ENCODE measurements at regions not wholly inside any gene's neighbourhood (a gene's known extent, or its start where the extent isn't known, plus 50 kb on each side); places are given as distances from the start of the nearest gene placed in this dataset.

DNA sequence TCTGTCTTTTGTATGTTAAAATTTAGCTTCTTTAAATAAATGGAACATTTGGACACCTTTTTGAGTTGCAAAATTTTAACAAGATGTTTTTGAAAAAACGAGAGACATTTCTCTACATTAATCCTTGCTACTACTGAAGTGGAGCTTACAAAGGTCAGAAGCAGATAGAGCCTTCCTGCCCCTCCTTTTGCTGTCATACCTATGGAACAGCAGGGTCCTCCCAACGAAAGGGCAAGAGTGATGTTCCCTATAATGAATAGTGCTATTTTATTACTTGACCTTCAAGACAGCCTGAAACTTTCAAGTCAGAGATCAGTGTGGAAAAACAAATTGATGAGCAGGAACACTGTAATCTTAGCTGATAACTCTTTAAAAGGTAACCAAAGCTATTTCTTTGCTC lies 1538.9 kb downstream of the PLA2G4A start:
- no peak overlapping the region for H3K4me3 ChIP-seq (ENCODE audit: low read depth, low read length)
- TF ChIP-seq, protein P1, sequence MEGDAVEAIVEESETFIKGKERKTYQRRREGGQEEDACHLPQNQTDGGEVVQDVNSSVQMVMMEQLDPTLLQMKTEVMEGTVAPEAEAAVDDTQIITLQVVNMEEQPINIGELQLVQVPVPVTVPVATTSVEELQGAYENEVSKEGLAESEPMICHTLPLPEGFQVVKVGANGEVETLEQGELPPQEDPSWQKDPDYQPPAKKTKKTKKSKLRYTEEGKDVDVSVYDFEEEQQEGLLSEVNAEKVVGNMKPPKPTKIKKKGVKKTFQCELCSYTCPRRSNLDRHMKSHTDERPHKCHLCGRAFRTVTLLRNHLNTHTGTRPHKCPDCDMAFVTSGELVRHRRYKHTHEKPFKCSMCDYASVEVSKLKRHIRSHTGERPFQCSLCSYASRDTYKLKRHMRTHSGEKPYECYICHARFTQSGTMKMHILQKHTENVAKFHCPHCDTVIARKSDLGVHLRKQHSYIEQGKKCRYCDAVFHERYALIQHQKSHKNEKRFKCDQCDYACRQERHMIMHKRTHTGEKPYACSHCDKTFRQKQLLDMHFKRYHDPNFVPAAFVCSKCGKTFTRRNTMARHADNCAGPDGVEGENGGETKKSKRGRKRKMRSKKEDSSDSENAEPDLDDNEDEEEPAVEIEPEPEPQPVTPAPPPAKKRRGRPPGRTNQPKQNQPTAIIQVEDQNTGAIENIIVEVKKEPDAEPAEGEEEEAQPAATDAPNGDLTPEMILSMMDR (IDR thresholded peaks at IDR 0.05; ENCODE audit: borderline replicate concordance, insufficient read depth, low read depth, low read length): no peak

DNA sequence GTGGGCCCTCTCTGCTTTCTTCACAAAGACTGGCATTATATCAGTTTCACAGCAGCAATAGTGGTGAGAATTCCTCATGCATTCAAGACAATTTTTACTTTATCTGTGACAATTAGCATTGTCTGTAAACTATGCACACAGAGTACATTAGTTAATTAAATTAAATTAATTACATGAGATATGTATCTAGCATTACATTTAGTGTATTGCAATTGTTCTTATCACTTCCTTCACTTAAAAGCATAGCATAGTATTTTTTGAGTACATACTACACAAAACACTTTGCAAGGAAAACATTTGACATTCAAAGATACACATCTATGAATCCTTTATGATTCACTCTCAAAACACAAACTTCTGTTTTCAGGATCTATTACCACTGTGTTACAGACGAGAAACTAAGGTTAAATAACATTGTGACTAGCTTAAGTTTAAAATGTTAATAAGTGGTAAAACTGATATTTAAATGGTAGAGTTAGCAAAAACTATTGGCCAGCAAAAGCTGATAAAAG lies 1542.6 kb downstream of the PLA2G4A start:
- H3K4me3 ChIP-seq (ENCODE audit: low read depth, low read length): no peak overlapping the region
- TF ChIP-seq, protein P1 (IDR thresholded peaks at IDR 0.05; ENCODE audit: borderline replicate concordance, insufficient read depth, low read depth, low read length): no peak

DNA sequence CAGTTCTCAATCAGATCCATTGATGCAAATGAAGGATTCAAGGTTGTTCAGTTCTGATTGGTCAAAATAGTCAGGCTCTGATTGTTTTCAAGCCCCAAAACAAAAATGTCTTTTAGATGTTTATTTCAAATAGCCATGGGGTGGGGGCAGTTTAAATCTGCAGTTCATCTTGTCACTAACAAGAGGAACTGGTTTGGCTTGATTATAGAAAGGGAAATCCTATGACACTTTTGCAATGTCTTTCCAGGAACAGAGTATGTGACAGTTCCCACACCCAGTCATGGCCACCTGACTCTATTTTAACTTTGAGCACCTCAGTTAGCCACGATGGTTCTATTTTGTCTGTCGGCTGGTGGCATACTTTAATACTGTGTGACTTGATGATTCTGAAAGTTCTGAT lies 1544.1 kb downstream of the PLA2G4A start:
- TF ChIP-seq, protein P1 (IDR thresholded peaks at IDR 0.05; ENCODE audit: borderline replicate concordance, insufficient read depth, low read depth, low read length): no peak
- H3K4me3 ChIP-seq (ENCODE audit: low read depth, low read length): no peak overlapping the region

DNA sequence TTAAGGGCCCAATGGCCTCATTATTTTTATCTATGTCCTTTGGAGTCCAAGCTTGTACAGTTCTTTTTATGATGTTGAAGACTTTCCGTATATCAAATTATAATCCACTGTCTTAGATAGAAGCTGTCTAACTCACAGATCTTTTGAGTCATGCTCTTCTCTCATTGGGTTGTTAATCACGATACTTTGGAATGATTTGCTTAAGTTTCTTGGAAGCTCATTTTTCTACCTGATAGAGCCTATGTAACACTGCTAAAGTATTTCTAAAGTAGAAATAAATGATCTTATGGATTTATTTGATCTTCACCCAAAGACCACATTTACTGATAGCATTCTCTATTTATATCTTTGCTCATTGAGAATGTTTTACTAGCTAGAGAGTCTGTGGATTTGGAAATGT lies 1554.1 kb downstream of the PLA2G4A start:
- TF ChIP-seq, protein P1 (IDR thresholded peaks at IDR 0.05; ENCODE audit: borderline replicate concordance, insufficient read depth, low read depth, low read length): no peak

DNA sequence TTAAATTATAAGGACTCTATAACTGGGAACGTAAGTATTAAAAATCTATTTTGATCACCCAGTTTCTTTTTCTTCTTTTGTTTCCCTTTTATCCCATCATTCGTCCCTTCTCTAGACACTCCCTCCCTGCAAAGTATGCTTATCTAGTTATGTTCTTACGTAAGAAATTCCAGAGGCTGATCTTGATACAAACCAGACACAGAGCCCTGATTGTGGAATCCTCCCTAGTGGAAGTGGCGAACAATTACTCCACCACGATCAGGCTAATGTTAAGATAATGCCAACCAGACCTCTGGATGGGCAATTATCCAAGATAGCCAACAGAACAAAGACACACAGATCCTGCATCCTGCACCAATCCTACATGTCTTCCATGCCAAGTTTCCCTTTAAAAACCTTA lies 1557.4 kb downstream of the PLA2G4A start:
- TF ChIP-seq, protein P1 (IDR thresholded peaks at IDR 0.05; ENCODE audit: borderline replicate concordance, insufficient read depth, low read depth, low read length): no peak
- no peak overlapping the region for H3K4me3 ChIP-seq (ENCODE audit: low read depth, low read length)

More for the DNA sequence above, 1554.1 kb downstream of the PLA2G4A start:
- H3K4me3 ChIP-seq (ENCODE audit: low read depth, low read length): no peak overlapping the region

DNA sequence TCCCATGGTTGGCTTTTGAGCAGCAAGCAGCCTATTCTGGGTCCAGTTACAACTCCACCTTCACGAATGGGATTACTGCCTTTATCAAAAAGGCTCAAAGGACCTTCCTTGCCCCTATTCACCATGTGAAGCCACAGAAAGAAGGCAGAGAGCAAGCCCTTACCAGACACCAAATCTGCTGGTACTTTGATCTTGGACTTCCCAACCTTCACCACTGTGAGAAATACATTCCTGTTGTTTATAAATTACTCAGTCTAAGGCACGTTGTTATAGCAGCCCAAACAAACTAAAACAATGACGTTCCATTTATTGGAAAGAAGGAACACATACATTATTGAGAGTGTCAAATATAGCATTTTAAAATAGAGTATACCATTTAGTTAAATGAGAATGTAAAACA lies 1557.9 kb downstream of the PLA2G4A start:
- TF ChIP-seq, protein P1 (IDR thresholded peaks at IDR 0.05; ENCODE audit: borderline replicate concordance, insufficient read depth, low read depth, low read length): no peak

DNA sequence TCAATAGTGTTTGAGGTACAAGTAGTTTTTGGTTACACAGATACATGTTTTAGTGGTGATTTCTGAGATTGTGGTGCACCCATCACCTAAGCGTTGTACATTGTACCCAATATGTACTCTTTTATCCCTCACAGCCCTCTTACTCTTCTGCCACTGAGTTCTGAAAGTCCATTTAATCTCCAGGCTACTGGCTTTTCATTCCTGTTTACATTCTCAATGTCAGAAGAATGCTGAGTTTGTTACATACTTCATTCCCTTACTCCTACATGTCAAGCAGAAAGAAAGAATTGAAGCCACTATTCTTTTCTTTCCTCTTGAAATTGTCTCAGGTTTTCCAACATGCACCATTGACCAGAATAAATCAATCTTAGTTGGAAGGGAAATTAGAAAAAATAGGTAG lies 1565.9 kb downstream of the PLA2G4A start:
- H3K4me3 ChIP-seq (ENCODE audit: low read depth, low read length): no peak overlapping the region
- TF ChIP-seq, protein P1 (IDR thresholded peaks at IDR 0.05; ENCODE audit: borderline replicate concordance, insufficient read depth, low read depth, low read length): no peak

More for the DNA sequence above, 1557.9 kb downstream of the PLA2G4A start:
- H3K4me3 ChIP-seq (ENCODE audit: low read depth, low read length): no peak overlapping the region

All from GM12875 (cell line).